Erythroblast (primary cell): ENCODE measurements at regions not wholly inside any gene's neighbourhood (a gene's known extent, or its start where the extent isn't known, plus 50 kb on each side); places are given as distances from the start of the nearest gene placed in this dataset.

Source experiments
- GATA1 ChIP-seq: IDR thresholded peaks from 2 replicates; pipeline ENCODE4 v1.6.1; 2011; ENCODE audit warnings: low read depth, mild to moderate bottlenecking, control low read depth, low read length, moderate library complexity
- POLR2A ChIP-seq: IDR thresholded peaks from 2 replicates; pipeline ENCODE4 v1.6.1; 2011; ENCODE audit warnings: mild to moderate bottlenecking, low read length

- no peak for TF ChIP-seq POLR2A
- no peak for TF ChIP-seq GATA1
Observed at GRCh38 chr3:164748626-164749025, 329.7 kb downstream of the SI start.
